H9 (cell line): ENCODE measurements at regions not wholly inside any gene's neighbourhood (a gene's known extent, or its start where the extent isn't known, plus 50 kb on each side); places are given as distances from the start of the nearest gene placed in this dataset.

Experiments used
- DNase-seq: peaks from one replicate; pipeline ENCODE4 v3.0.0-alpha.2; 2017
- H2AFZ ChIP-seq: one replicate; pipeline ENCODE4 v1.6.1; 2013; ENCODE audit warnings: mild to moderate bottlenecking, low read length, control low read depth, moderate library complexity
- H2AK5ac ChIP-seq: 2 replicates; pipeline ENCODE4 v1.6.1; 2013; ENCODE audit warnings: low read length, control low read depth, mixed read lengths; ENCODE audit not compliant: insufficient read length
- H2BK120ac ChIP-seq: one replicate; pipeline ENCODE4 v1.6.1; 2013; ENCODE audit warnings: low read depth, mild to moderate bottlenecking, low read length, control low read depth, inconsistent platforms; ENCODE audit not compliant: poor library complexity, severe bottlenecking
- H2BK12ac ChIP-seq: 2 replicates; pipeline ENCODE4 v1.6.1; 2013; ENCODE audit warnings: low read length, control low read depth, mixed read lengths, low read depth; ENCODE audit not compliant: insufficient read length
- H2BK15ac ChIP-seq: 2 replicates; pipeline ENCODE4 v1.6.1; 2013; ENCODE audit warnings: low read depth, low read length, control low read depth
- H2BK20ac ChIP-seq: one replicate; pipeline ENCODE4 v1.6.1; 2013; ENCODE audit warnings: low read depth, mild to moderate bottlenecking, low read length, control low read depth, inconsistent platforms; ENCODE audit not compliant: poor library complexity, severe bottlenecking
- H2BK5ac ChIP-seq: 2 replicates; pipeline ENCODE4 v1.6.1; 2013; ENCODE audit warnings: low read length, control low read depth, mixed read lengths; ENCODE audit not compliant: insufficient read length
- H3K14ac ChIP-seq: 2 replicates; pipeline ENCODE4 v1.6.1; 2013; ENCODE audit warnings: low read length, control low read depth; ENCODE audit not compliant: insufficient read depth
- H3K18ac ChIP-seq: 2 replicates; pipeline ENCODE4 v1.6.1; 2013; ENCODE audit warnings: low read depth, mild to moderate bottlenecking, mixed read lengths, low read length, control low read depth; ENCODE audit not compliant: insufficient read length
- H3K23ac ChIP-seq: 2 replicates; pipeline ENCODE4 v1.6.1; 2013; ENCODE audit warnings: low read length, control low read depth, mixed read lengths, low read depth; ENCODE audit not compliant: insufficient read length
- H3K23me2 ChIP-seq: 2 replicates; pipeline ENCODE4 v1.6.1; 2013; ENCODE audit warnings: low read depth, mild to moderate bottlenecking, mixed read lengths, low read length, control low read depth; ENCODE audit not compliant: insufficient read length, poor library complexity, severe bottlenecking
- H3K27ac ChIP-seq: 2 replicates; pipeline ENCODE4 v1.5.1; 2013; ENCODE audit warnings: low read length, control low read depth, mixed read lengths, low read depth; ENCODE audit not compliant: insufficient read length
- H3K27me3 ChIP-seq: 2 replicates; pipeline ENCODE4 v1.6.1; 2013; ENCODE audit warnings: low read length, control low read depth, inconsistent platforms; ENCODE audit not compliant: insufficient read depth
- H3K4ac ChIP-seq: 2 replicates; pipeline ENCODE4 v1.6.1; 2013; ENCODE audit warnings: low read depth, mild to moderate bottlenecking, control low read depth, inconsistent platforms, low read length, moderate library complexity
- H3K4me1 ChIP-seq: 2 replicates; pipeline ENCODE4 v1.6.1; 2013; ENCODE audit warnings: low read length, control low read depth, inconsistent platforms; ENCODE audit not compliant: insufficient read depth
- H3K4me2 ChIP-seq: 2 replicates; pipeline ENCODE4 v1.6.1; 2013; ENCODE audit warnings: low read length, control low read depth, mixed read lengths; ENCODE audit not compliant: insufficient read length, insufficient read depth
- H3K56ac ChIP-seq: 2 replicates; pipeline ENCODE4 v1.6.1; 2013; ENCODE audit warnings: low read depth, mild to moderate bottlenecking, mixed read lengths, low read length, control low read depth; ENCODE audit not compliant: insufficient read length
- H3K79me1 ChIP-seq: 2 replicates; pipeline ENCODE4 v1.6.1; 2013; ENCODE audit warnings: low read depth, mild to moderate bottlenecking, moderate library complexity, low read length, control low read depth, inconsistent platforms; ENCODE audit not compliant: insufficient read depth, poor library complexity, severe bottlenecking
- H3K79me2 ChIP-seq: 2 replicates; pipeline ENCODE4 v1.6.1; 2013; ENCODE audit warnings: low read length, control low read depth, inconsistent platforms; ENCODE audit not compliant: insufficient read depth
- H3K9ac ChIP-seq: 2 replicates; pipeline ENCODE4 v1.6.1; 2013; ENCODE audit warnings: low read length, control low read depth, mixed read lengths; ENCODE audit not compliant: insufficient read length; ENCODE audit errors: extremely low read depth
- H3K9me3 ChIP-seq: one replicate; pipeline ENCODE4 v1.6.1; 2013; ENCODE audit warnings: low read depth, low read length, inconsistent platforms; ENCODE audit not compliant: control insufficient read depth
- H3T11ph ChIP-seq: one replicate; pipeline ENCODE4 v1.6.1; 2013; ENCODE audit warnings: mild to moderate bottlenecking, low read length, control low read depth, inconsistent platforms
- H4K20me1 ChIP-seq: one replicate; pipeline ENCODE4 v1.6.1; 2013; ENCODE audit not compliant: control insufficient read depth, insufficient read length, insufficient read depth
- H4K5ac ChIP-seq: 2 replicates; pipeline ENCODE4 v1.6.1; 2013; ENCODE audit warnings: low read depth, mild to moderate bottlenecking, mixed read lengths, low read length, control low read depth; ENCODE audit not compliant: insufficient read length
- H4K8ac ChIP-seq: replicated peaks from 2 replicates; pipeline ENCODE4 v1.6.1; 2013; ENCODE audit warnings: low read length, control low read depth, mixed read lengths, low read depth; ENCODE audit not compliant: insufficient read length
- H4K91ac ChIP-seq: 2 replicates; pipeline ENCODE4 v1.6.1; 2013; ENCODE audit warnings: low read depth, mild to moderate bottlenecking, moderate library complexity, mixed read lengths, low read length, control low read depth; ENCODE audit not compliant: insufficient read length
- H3K27ac Mint-ChIP-seq, 3 experiments: 2 replicates in 2 of 3; 3 replicates in 1 of 3; pipeline ENCODE4 v1.8.0; 2020 to 2021; ENCODE audit warnings: mixed read lengths in 3 of 3, mild to moderate bottlenecking in 1 of 3, moderate library complexity in 1 of 3
- H3K27me3 Mint-ChIP-seq: 2 replicates; pipeline ENCODE4 v1.8.0; 2021; ENCODE audit warnings: low read depth, mild to moderate bottlenecking, moderate library complexity, mixed read lengths
- H3K36me3 Mint-ChIP-seq, 3 experiments: 2 replicates in 2 of 3; 3 replicates in 1 of 3; pipeline ENCODE4 v1.8.0; 2020 to 2021; ENCODE audit warnings: low read depth in 3 of 3, mixed read lengths in 3 of 3; ENCODE audit not compliant: insufficient read depth in 1 of 3
- H3K4me1 Mint-ChIP-seq, 2 experiments: 2 replicates each; pipeline ENCODE4 v1.8.0; 2020; ENCODE audit warnings: mixed read lengths in 2 of 2
- H3K4me3 Mint-ChIP-seq, 2 experiments: 2 replicates in 1 of 2; 3 replicates in 1 of 2; pipeline ENCODE4 v1.8.0; 2020 to 2021; ENCODE audit warnings: mild to moderate bottlenecking in 2 of 2, mixed read lengths in 2 of 2, moderate library complexity in 1 of 2
- H3K9me3 Mint-ChIP-seq, 2 experiments: 2 replicates in 1 of 2; 3 replicates in 1 of 2; pipeline ENCODE4 v1.8.0; 2020; ENCODE audit warnings: mild to moderate bottlenecking in 2 of 2, mixed read lengths in 2 of 2, moderate library complexity in 1 of 2
- CTCF ChIP-seq: fragments of 200-600 bp; sonication (generic); conservative IDR thresholded peaks from 3 replicates; pipeline ENCODE4 v1.8.0; 2021; ENCODE audit warnings: antibody characterized with exemption, mild to moderate bottlenecking
- WGBS: extraction: QIAGEN DNeasy Blood & Tissue Kit; methylation state at CpG from one replicate; pipeline ENCODE4 v1.1.7; 2013; ENCODE audit warnings: missing lambda C conversion rate, low lambda C conversion rate, mixed read lengths; ENCODE audit not compliant: insufficient read length; ENCODE audit errors: extremely low coverage; 5-methylcytosine and 5-hydroxymethylcytosine counted together

- H3K4me2 ChIP-seq: no peak overlapping the region
- H3K27ac ChIP-seq: no peak overlapping the region
- H2AFZ ChIP-seq: no peak overlapping the region
- H3K4me1 Mint-ChIP-seq: peaks cover 5 to 6% of the 10 kb centered on the region in 2 experiments
- H3K23ac ChIP-seq: no peak overlapping the region
- no CpG with 5 or more reads among the region's 7 CpGs for WGBS
- H3K9me3 ChIP-seq: no peaks in the 10 kb centered on the region
- H3K79me1 ChIP-seq: no peaks in the 10 kb centered on the region
- no peak overlapping the region for H2BK20ac ChIP-seq
- H3K14ac ChIP-seq: no peak overlapping the region
- no peak overlapping the region for H3T11ph ChIP-seq
- H3K23me2 ChIP-seq: no peaks in the 10 kb centered on the region
- H3K56ac ChIP-seq: no peak overlapping the region
- H3K79me2 ChIP-seq: no peaks in the 10 kb centered on the region
- peak overlapping the region in 1 of 3 experiments; percentile 29; a peak in 1 of 7 replicates for H3K27ac Mint-ChIP-seq
- no peak overlapping the region for H4K5ac ChIP-seq
- H3K27me3 Mint-ChIP-seq: no peaks in the 10 kb centered on the region
- H3K18ac ChIP-seq: no peak overlapping the region
- peak; percentile 51 for DNase-seq
- H2BK5ac ChIP-seq: no peak overlapping the region
- no peak overlapping the region for H2BK120ac ChIP-seq
- H4K91ac ChIP-seq: no peak overlapping the region
- TF ChIP-seq CTCF: no peak
- no peak overlapping the region for H3K9ac ChIP-seq
- no peak overlapping the region for H2AK5ac ChIP-seq
- H4K8ac ChIP-seq: no peak overlapping the region
- no peaks in the 10 kb centered on the region for H4K20me1 ChIP-seq
- no peak overlapping the region for H3K4ac ChIP-seq
- no peak overlapping the region for H2BK12ac ChIP-seq
- no peak overlapping the region for H3K4me3 Mint-ChIP-seq
- H3K4me1 ChIP-seq: no peaks in the 10 kb centered on the region
- no peaks in the 10 kb centered on the region for H3K27me3 ChIP-seq
- no peak overlapping the region for H2BK15ac ChIP-seq
- H3K9me3 Mint-ChIP-seq: peaks cover 0 to 9% of the 10 kb centered on the region in 2 experiments; a peak in 3 of 5 replicates
- H3K36me3 Mint-ChIP-seq: peaks cover 0 to 3% (median 0%) of the 10 kb centered on the region in 3 experiments; a peak in 3 of 7 replicates
These were observed 1097.7 kb downstream of the TMTC2 start for GRCh38 chr12:83784298-83784890.
